ENCODE measurements at regions not wholly inside any gene's neighbourhood (a gene's known extent, or its start where the extent isn't known, plus 50 kb on each side); places are given as distances from the start of the nearest gene placed in this dataset.

- Histone ChIP-seq H3K4me3 (ENCODE audit: low read length) (no peak overlapping the region), H3K4me1 (ENCODE audit: control insufficient read depth, low read length) (peaks cover 8% of the 10 kb centered on the region), H3K79me2 (ENCODE audit: control insufficient read depth, low read length) (no peaks in the 10 kb centered on the region), H3K9me3 (ENCODE audit: control insufficient read depth, insufficient read depth, low read length) (no peaks in the 10 kb centered on the region), H3K36me3 (ENCODE audit: control insufficient read depth, low read length) (no peaks in the 10 kb centered on the region), H3F3A (ENCODE audit: control insufficient read depth, insufficient read depth) (no peaks in the 10 kb centered on the region), H4K20me1 (ENCODE audit: control insufficient read depth, insufficient read depth, low read depth, low read length) (no peaks in the 10 kb centered on the region), H3K27ac (ENCODE audit: low read depth, low read length) (no peak overlapping the region), H3K27me3 (ENCODE audit: control insufficient read depth, low read length) (0 out of 2 replicates have a peak, but pooled peaks cover 3% of the 10 kb centered on the region), H3K9me2 (replicated peaks; ENCODE audit: control insufficient read depth, low read length) (no peaks in the 10 kb centered on the region), H3K4me2 (ENCODE audit: low read length) (no peak overlapping the region)
- no peak for TF ChIP-seq CTCF (IDR thresholded peaks at IDR 0.05; ENCODE audit: low read depth, low read length, poor library complexity, severe bottlenecking)
- no peak for TF ChIP-seq EZH2phosphoT487 (IDR thresholded peaks at IDR 0.05; ENCODE audit: borderline replicate concordance, low read length)
Measured at GRCh38 chr9:92185096-92185495, 69.9 kb upstream of the SPTLC1 start.

- Histone ChIP-seq H3K4me3 (ENCODE audit: low read length) (no peak overlapping the region), H3K4me1 (ENCODE audit: control insufficient read depth, low read length) (peaks cover 8% of the 10 kb centered on the region), H3K4me2 (ENCODE audit: low read length) (no peak overlapping the region), H4K20me1 (ENCODE audit: control insufficient read depth, insufficient read depth, low read depth, low read length) (no peaks in the 10 kb centered on the region), H3K36me3 (ENCODE audit: control insufficient read depth, low read length) (no peaks in the 10 kb centered on the region), H3K79me2 (ENCODE audit: control insufficient read depth, low read length) (no peaks in the 10 kb centered on the region), H3K27ac (ENCODE audit: low read depth, low read length) (no peak overlapping the region), H3K27me3 (ENCODE audit: control insufficient read depth, low read length) (0 out of 2 replicates have a peak, but pooled peaks cover 3% of the 10 kb centered on the region), H3F3A (ENCODE audit: control insufficient read depth, insufficient read depth) (no peaks in the 10 kb centered on the region), H3K9me2 (replicated peaks; ENCODE audit: control insufficient read depth, low read length) (no peaks in the 10 kb centered on the region), H3K9me3 (ENCODE audit: control insufficient read depth, insufficient read depth, low read length) (no peaks in the 10 kb centered on the region)
- no peak for TF ChIP-seq EZH2phosphoT487 (IDR thresholded peaks at IDR 0.05; ENCODE audit: borderline replicate concordance, low read length)
- no peak for TF ChIP-seq CTCF (IDR thresholded peaks at IDR 0.05; ENCODE audit: low read depth, low read length, poor library complexity, severe bottlenecking)
Measured at GRCh38 chr9:92184041-92184564, 68.9 kb upstream of the SPTLC1 start.

GRCh38 chr9:92183449-92183848, 68.2 kb upstream of the SPTLC1 start:
- no peaks in the 10 kb centered on the region for H3K9me2 ChIP-seq (replicated peaks; ENCODE audit: control insufficient read depth, low read length)
- H3K4me3 ChIP-seq (ENCODE audit: low read length): no peak overlapping the region
- 0 out of 2 replicates have a peak, but pooled peaks cover 3% of the 10 kb centered on the region for H3K27me3 ChIP-seq (ENCODE audit: control insufficient read depth, low read length)
- H4K20me1 ChIP-seq (ENCODE audit: control insufficient read depth, insufficient read depth, low read depth, low read length): no peaks in the 10 kb centered on the region
- no peaks in the 10 kb centered on the region for H3K36me3 ChIP-seq (ENCODE audit: control insufficient read depth, low read length)
- H3K4me2 ChIP-seq (ENCODE audit: low read length): no peak overlapping the region
- no peaks in the 10 kb centered on the region for H3F3A ChIP-seq (ENCODE audit: control insufficient read depth, insufficient read depth)
- no peaks in the 10 kb centered on the region for H3K79me2 ChIP-seq (ENCODE audit: control insufficient read depth, low read length)
- H3K4me1 ChIP-seq (ENCODE audit: control insufficient read depth, low read length): peaks cover 8% of the 10 kb centered on the region
- no peaks in the 10 kb centered on the region for H3K9me3 ChIP-seq (ENCODE audit: control insufficient read depth, insufficient read depth, low read length)
- H3K27ac ChIP-seq (ENCODE audit: low read depth, low read length): no peak overlapping the region
- TF ChIP-seq CTCF (IDR thresholded peaks at IDR 0.05; ENCODE audit: low read depth, low read length, poor library complexity, severe bottlenecking) (no peak), EZH2phosphoT487 (IDR thresholded peaks at IDR 0.05; ENCODE audit: borderline replicate concordance, low read length) (no peak)

Data from DOHH2 (cell line).